ENCODE measurements at regions not wholly inside any gene's neighbourhood (a gene's known extent, or its start where the extent isn't known, plus 50 kb on each side); places are given as distances from the start of the nearest gene placed in this dataset.

- in situ Hi-C loops (cut with MboI; ENCODE audit: low sequenced_read_pairs), result loop anchor here (10.0 kb wide), 1 partner anchor 84 kb away; no protein-coding TSS in a partner anchor
- CTCF ChIA-PET, result no interaction called here
- BruUV-seq (replicated peaks), result no TSS peak
Observed at GRCh38 chr4:189311251-189311650, 629.4 kb upstream of the FRG1 start.

More at GRCh38 chr4:189311251-189311650, 629.4 kb upstream of the FRG1 start:
- H2BK20ac ChIP-seq (ENCODE audit: low read depth, low read length), result no peak overlapping the region
- WGBS, 2 experiments (ENCODE audit: extremely low coverage in 2 of 2, insufficient read length in 1 of 2), result no CpG with 5 or more reads among the region's 1 CpG
- H2BK15ac ChIP-seq (ENCODE audit: low read depth, low read length), result no peak overlapping the region
- DNase-seq (no peak), ATAC-seq (ENCODE audit: low read depth) (no peak)
- H3K18ac ChIP-seq (ENCODE audit: low read depth, low read length), result no peak overlapping the region
- H2AK9ac ChIP-seq (replicated peaks; ENCODE audit: low read depth, low read length, poor library complexity), result no peak overlapping the region
- H3K79me1 ChIP-seq (ENCODE audit: low read depth in 1 of 2, low read length in 2 of 2), result no peaks in the 10 kb centered on the region
- H2AK5ac ChIP-seq (ENCODE audit: low read depth, low read length), result no peak overlapping the region
- H2AFZ ChIP-seq (replicated peaks; ENCODE audit: low read length, poor library complexity), result no peak overlapping the region
- no peak overlapping the region for H3K9ac ChIP-seq (ENCODE audit: low read depth, low read length)
- no peak overlapping the region for H2BK5ac ChIP-seq (ENCODE audit: low read depth, low read length, poor library complexity, severe bottlenecking)
- no peak overlapping the region for H2BK120ac ChIP-seq (ENCODE audit: low read depth, low read length)
- H3K9me3 ChIP-seq (ENCODE audit: control insufficient read depth, insufficient read depth, low read length), result peaks cover 7% of the 10 kb centered on the region
- H3K56ac ChIP-seq (ENCODE audit: extremely low read depth, insufficient read depth, low read length), result no peak overlapping the region
- no peak overlapping the region for H3K27ac ChIP-seq (ENCODE audit: insufficient read depth, low read length)
- no peaks in the 10 kb centered on the region for H3K9me1 ChIP-seq (ENCODE audit: insufficient read depth, low read length)
- H4K5ac ChIP-seq (ENCODE audit: low read depth, low read length), result no peak overlapping the region
- no peaks in the 10 kb centered on the region for H4K20me1 ChIP-seq (ENCODE audit: insufficient read depth, low read length)
- no peaks in the 10 kb centered on the region for H3K27me3 ChIP-seq (ENCODE audit: control insufficient read depth, insufficient read depth, low read length)
- H3K23ac ChIP-seq (ENCODE audit: low read depth, low read length), result no peak overlapping the region
- dilution Hi-C loops (cut with HindIII; ENCODE audit: low sequenced_read_pairs, unreplicated experiment), result no loop called here
- no peaks in the 10 kb centered on the region for H3K36me3 ChIP-seq (ENCODE audit: control insufficient read depth, insufficient read depth, low read length)
- H3K14ac ChIP-seq (replicated peaks; ENCODE audit: low read depth, low read length), result no peak overlapping the region
- H3K4me3 ChIP-seq (ENCODE audit: insufficient read depth, low read depth, low read length), result no peak overlapping the region
- intact Hi-C loops (cut with micrococcal nuclease), result loop anchor here (2.0 kb wide), 1 partner anchor 92 kb away; no protein-coding TSS in a partner anchor
- H4K8ac ChIP-seq (ENCODE audit: low read depth in 2 of 2, low read length in 2 of 2), result no peak overlapping the region
- H3K4ac ChIP-seq (ENCODE audit: low read depth, low read length), result no peak overlapping the region
- H3K4me2 ChIP-seq (ENCODE audit: low read depth, low read length), result no peak overlapping the region
- H3K4me1 ChIP-seq (ENCODE audit: control insufficient read depth, insufficient read depth, low read length), result no peaks in the 10 kb centered on the region
- H4K91ac ChIP-seq (ENCODE audit: insufficient read depth, low read depth, low read length), result no peak overlapping the region
- POLR2A ChIA-PET (ENCODE audit: unreplicated experiment), result no interaction called here
- TF ChIP-seq SMC3 (IDR thresholded peaks at IDR 0.05; ENCODE audit: low read depth, low read length) (no peak), NFE2L2 (IDR thresholded peaks at IDR 0.05; ENCODE audit: low read depth, low read length) (no peak), ELK1 (IDR thresholded peaks at IDR 0.05; ENCODE audit: borderline replicate concordance, low read depth, low read length) (no peak), CEBPB (IDR thresholded peaks at IDR 0.05; ENCODE audit: low read depth, low read length) (no peak), CHD1 (IDR thresholded peaks at IDR 0.05; ENCODE audit: low read depth, low read length) (no peak), BHLHE40 (IDR thresholded peaks at IDR 0.05; ENCODE audit: low read depth, low read length) (no peak), MAZ (IDR thresholded peaks at IDR 0.05; ENCODE audit: borderline replicate concordance, low read depth, low read length) (no peak), MAFK (IDR thresholded peaks at IDR 0.05; ENCODE audit: low read depth, low read length) (no peak), FOS (IDR thresholded peaks at IDR 0.05; ENCODE audit: low read depth, low read length) (no peak), RCOR1 (IDR thresholded peaks at IDR 0.05; ENCODE audit: insufficient replicate concordance, low read length) (no peak), POLR2A (IDR thresholded peaks at IDR 0.05; ENCODE audit: low read depth, low read length) (no peak), RFX5 (IDR thresholded peaks at IDR 0.05; ENCODE audit: low read depth, low read length) (no peak), MXI1 (IDR thresholded peaks at IDR 0.05; ENCODE audit: borderline replicate concordance, low read depth, low read length) (no peak)
- TF ChIP-seq, protein P1, sequence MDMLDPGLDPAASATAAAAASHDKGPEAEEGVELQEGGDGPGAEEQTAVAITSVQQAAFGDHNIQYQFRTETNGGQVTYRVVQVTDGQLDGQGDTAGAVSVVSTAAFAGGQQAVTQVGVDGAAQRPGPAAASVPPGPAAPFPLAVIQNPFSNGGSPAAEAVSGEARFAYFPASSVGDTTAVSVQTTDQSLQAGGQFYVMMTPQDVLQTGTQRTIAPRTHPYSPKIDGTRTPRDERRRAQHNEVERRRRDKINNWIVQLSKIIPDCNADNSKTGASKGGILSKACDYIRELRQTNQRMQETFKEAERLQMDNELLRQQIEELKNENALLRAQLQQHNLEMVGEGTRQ (IDR thresholded peaks at IDR 0.05; ENCODE audit: low read depth, low read length), result no peak
- TF ChIP-seq, protein P2, sequence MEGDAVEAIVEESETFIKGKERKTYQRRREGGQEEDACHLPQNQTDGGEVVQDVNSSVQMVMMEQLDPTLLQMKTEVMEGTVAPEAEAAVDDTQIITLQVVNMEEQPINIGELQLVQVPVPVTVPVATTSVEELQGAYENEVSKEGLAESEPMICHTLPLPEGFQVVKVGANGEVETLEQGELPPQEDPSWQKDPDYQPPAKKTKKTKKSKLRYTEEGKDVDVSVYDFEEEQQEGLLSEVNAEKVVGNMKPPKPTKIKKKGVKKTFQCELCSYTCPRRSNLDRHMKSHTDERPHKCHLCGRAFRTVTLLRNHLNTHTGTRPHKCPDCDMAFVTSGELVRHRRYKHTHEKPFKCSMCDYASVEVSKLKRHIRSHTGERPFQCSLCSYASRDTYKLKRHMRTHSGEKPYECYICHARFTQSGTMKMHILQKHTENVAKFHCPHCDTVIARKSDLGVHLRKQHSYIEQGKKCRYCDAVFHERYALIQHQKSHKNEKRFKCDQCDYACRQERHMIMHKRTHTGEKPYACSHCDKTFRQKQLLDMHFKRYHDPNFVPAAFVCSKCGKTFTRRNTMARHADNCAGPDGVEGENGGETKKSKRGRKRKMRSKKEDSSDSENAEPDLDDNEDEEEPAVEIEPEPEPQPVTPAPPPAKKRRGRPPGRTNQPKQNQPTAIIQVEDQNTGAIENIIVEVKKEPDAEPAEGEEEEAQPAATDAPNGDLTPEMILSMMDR (conservative IDR thresholded peaks at IDR 0.05; ENCODE audit: low read depth, low read length), result no peak

Measured in IMR-90 (cell line).